SK-N-SH (cell line): ENCODE measurements at regions not wholly inside any gene's neighbourhood (a gene's known extent, or its start where the extent isn't known, plus 50 kb on each side); places are given as distances from the start of the nearest gene placed in this dataset.

Experiments used
- CTCF ChIA-PET: fragments of 300-600, 350-600 bp; formaldehyde crosslinking; extraction: SDS; loops from one replicate; lab custom pipeline; 2021; lab: Yijun Ruan, JAX
- POLR2A ChIA-PET: fragments of 350-600 bp; sonication (Branson Sonifier 250); formaldehyde crosslinking; extraction: SDS; loops from one replicate; lab custom pipeline; 2020; ENCODE audit warnings: antibody characterized with exemption, inconsistent platforms; lab: Yijun Ruan, JAX
- DNase-seq: peaks from one replicate; pipeline ENCODE4 v3.0.0; 2012
- H2AFZ ChIP-seq: fragments of 200-600 bp; sonication (generic); 2 replicates; pipeline ENCODE4 v1.8.1; 2016; ENCODE audit warnings: antibody characterized with exemption, mild to moderate bottlenecking, low read depth
- H3F3A ChIP-seq: fragments of 200-600 bp; sonication (generic); replicated peaks from 2 replicates; pipeline ENCODE3; 2016; ENCODE audit warnings: antibody characterized with exemption, mild to moderate bottlenecking; ENCODE audit not compliant: insufficient read depth
- H3K27ac ChIP-seq, 2 experiments: fragments of 200-500 bp in 1 of 2; fragments of 200-600 bp in 1 of 2; sonication (Bioruptor generic) in 1 of 2; sonication (generic), shearing (Covaris generic) in 1 of 2; 2 replicates each; pipeline versions ENCODE4 v1.5.1 to v1.6.1; 2014 to 2016; ENCODE audit warnings: low read depth in 2 of 2, inconsistent platforms in 1 of 2, low read length in 1 of 2, mild to moderate bottlenecking in 1 of 2, mixed read lengths in 1 of 2
- H3K27me3 ChIP-seq: fragments of 200-600 bp; sonication (generic), shearing (Covaris generic); 2 replicates; pipeline ENCODE4 v1.6.1; 2016; ENCODE audit warnings: mixed run types; ENCODE audit not compliant: insufficient read depth
- H3K36me3 ChIP-seq, 2 experiments: fragments of 200-500 bp in 1 of 2; fragments of 200-600 bp in 1 of 2; sonication (Bioruptor generic) in 1 of 2; sonication (generic) in 1 of 2; replicated peaks in 1 of 2; 2 replicates each; pipeline versions ENCODE3 to v1.5.1; 2014 to 2016; ENCODE audit warnings: low read length in 1 of 2, mild to moderate bottlenecking in 1 of 2; ENCODE audit not compliant: insufficient read depth in 2 of 2, control insufficient read depth in 1 of 2
- H3K4me1 ChIP-seq, 2 experiments: fragments of 200-500 bp in 1 of 2; fragments of 200-600 bp in 1 of 2; sonication (Bioruptor generic) in 1 of 2; sonication (generic), shearing (Covaris generic) in 1 of 2; 2 replicates each; pipeline versions ENCODE4 v1.5.1 to v1.6.1; 2014 to 2016; ENCODE audit warnings: low read depth in 1 of 2, low read length in 1 of 2, mixed run types in 1 of 2; ENCODE audit not compliant: insufficient read depth in 2 of 2, control insufficient read depth in 1 of 2
- H3K4me2 ChIP-seq: fragments of 200-600 bp; sonication (generic), shearing (Covaris generic); 2 replicates; pipeline ENCODE4 v1.6.1; 2017; ENCODE audit warnings: mixed run types
- H3K4me3 ChIP-seq, 2 experiments: fragments of 200-500 bp in 1 of 2; fragments of 200-600 bp in 1 of 2; sonication (Bioruptor generic) in 1 of 2; sonication (generic), shearing (Covaris generic) in 1 of 2; 2 replicates each; pipeline versions ENCODE4 v1.5.1 to v1.8.1; 2014 to 2016; ENCODE audit warnings: low read depth in 2 of 2, inconsistent platforms in 1 of 2, low read length in 1 of 2, mild to moderate bottlenecking in 1 of 2, mixed read lengths in 1 of 2, moderate library complexity in 1 of 2
- H3K79me2 ChIP-seq: fragments of 200-600 bp; sonication (generic); 2 replicates; pipeline ENCODE4 v1.8.1; 2017; ENCODE audit warnings: mild to moderate bottlenecking; ENCODE audit not compliant: insufficient read depth
- H3K9ac ChIP-seq: fragments of 200-600 bp; sonication (generic); 2 replicates; pipeline ENCODE4 v1.6.1; 2017; ENCODE audit warnings: mixed run types
- H3K9me2 ChIP-seq: fragments of 200-600 bp; sonication (generic); 2 replicates; pipeline ENCODE4 v1.6.1; 2017; ENCODE audit warnings: mixed run types
- H3K9me3 ChIP-seq: fragments of 200-600 bp; sonication (generic); 2 replicates; pipeline ENCODE4 v1.6.1; 2017; ENCODE audit warnings: mixed run types, mild to moderate bottlenecking, moderate library complexity
- H4K20me1 ChIP-seq: fragments of 200-600 bp; sonication (generic); 2 replicates; pipeline ENCODE4 v1.6.1; 2017; ENCODE audit warnings: mild to moderate bottlenecking, mixed run types; ENCODE audit not compliant: insufficient read depth
- CHD2 ChIP-seq: fragments of 150-350 bp; IDR thresholded peaks from 2 replicates; pipeline ENCODE4 v1.6.1; 2018; ENCODE audit warnings: low read length; ENCODE audit not compliant: partially characterized antibody
- ELF1 ChIP-seq: IDR thresholded peaks from 2 replicates; pipeline ENCODE4 v1.4.0; 2012
- EP300 ChIP-seq, 2 experiments: IDR thresholded peaks; 2 replicates each; pipeline versions ENCODE4 v1.4.0 to v1.6.1; 2012; ENCODE audit warnings: borderline replicate concordance in 1 of 2, low read depth in 1 of 2, low read length in 1 of 2
- EZH2phosphoT487 ChIP-seq: fragments of 200-600 bp; sonication (generic); IDR thresholded peaks from 2 replicates; pipeline ENCODE4 v1.6.1; 2017; ENCODE audit warnings: low read depth, mixed run types, mild to moderate bottlenecking, antibody characterized with exemption, moderate library complexity, borderline replicate concordance
- FOSL2 ChIP-seq: IDR thresholded peaks from 2 replicates; pipeline ENCODE4 v1.4.0; 2012; ENCODE audit warnings: low read depth, mild to moderate bottlenecking, moderate library complexity, borderline replicate concordance
- FOXJ3 ChIP-seq: sonication (generic); formaldehyde crosslinking; IDR thresholded peaks from 2 replicates; pipeline ENCODE4 v1.5.1; 2020; ENCODE audit warnings: mild to moderate bottlenecking, missing genetic modification reagents
- FOXM1 ChIP-seq: IDR thresholded peaks from 2 replicates; pipeline ENCODE4 v1.4.0; 2012; ENCODE audit warnings: low read depth, mild to moderate bottlenecking
- GABPA ChIP-seq: IDR thresholded peaks from 2 replicates; pipeline ENCODE4 v1.4.0; 2012; ENCODE audit warnings: low read depth, mild to moderate bottlenecking
- GATA2 ChIP-seq: sonication (generic); formaldehyde crosslinking; IDR thresholded peaks from 2 replicates; pipeline ENCODE4 v1.5.0; 2020; ENCODE audit warnings: mild to moderate bottlenecking, missing genetic modification reagents
- MEF2A ChIP-seq: IDR thresholded peaks from 2 replicates; pipeline ENCODE4 v1.4.0; 2012; ENCODE audit warnings: low read depth, borderline replicate concordance
- MXI1 ChIP-seq: IDR thresholded peaks from 2 replicates; pipeline ENCODE4 v1.6.1; 2012; ENCODE audit warnings: mild to moderate bottlenecking, low read depth, low read length, improper control_type of control experiment
- NFIC ChIP-seq: IDR thresholded peaks from 2 replicates; pipeline ENCODE4 v1.4.0; 2012; ENCODE audit warnings: borderline replicate concordance
- NRF1 ChIP-seq: IDR thresholded peaks from 2 replicates; pipeline ENCODE4 v1.6.1; 2012; ENCODE audit warnings: low read depth, mild to moderate bottlenecking, low read length
- POLR2AphosphoS5 ChIP-seq: IDR thresholded peaks from 2 replicates; pipeline ENCODE4 v1.6.1; 2012; ENCODE audit warnings: low read depth, low read length
- RAD21 ChIP-seq: IDR thresholded peaks from 2 replicates; pipeline ENCODE4 v1.6.1; 2012; ENCODE audit warnings: mild to moderate bottlenecking, low read length
- RFX5 ChIP-seq: IDR thresholded peaks from 2 replicates; pipeline ENCODE4 v1.6.1; 2012; ENCODE audit warnings: mild to moderate bottlenecking, improper control_type of control experiment, low read length
- SIN3A ChIP-seq: IDR thresholded peaks from 2 replicates; pipeline ENCODE4 v1.6.1; 2012; ENCODE audit warnings: low read depth, mild to moderate bottlenecking, low read length, moderate library complexity, borderline replicate concordance
- TAF1 ChIP-seq: IDR thresholded peaks from 2 replicates; pipeline ENCODE4 v1.6.1; 2012; ENCODE audit warnings: low read depth, mild to moderate bottlenecking, low read length, moderate library complexity, borderline replicate concordance
- TCF12 ChIP-seq: IDR thresholded peaks from 2 replicates; pipeline ENCODE4 v1.4.0; 2012
- TEAD4 ChIP-seq: IDR thresholded peaks from 2 replicates; pipeline ENCODE4 v1.4.0; 2012; ENCODE audit warnings: mild to moderate bottlenecking, borderline replicate concordance; ENCODE audit not compliant: insufficient read depth
- USF2 ChIP-seq: fragments of 150-350 bp; IDR thresholded peaks from 2 replicates; pipeline ENCODE4 v1.6.1; 2017; ENCODE audit warnings: antibody characterized with exemption, low read length, low read depth, borderline replicate concordance
- YY1 ChIP-seq: IDR thresholded peaks from 2 replicates; pipeline ENCODE4 v1.4.0; 2012; ENCODE audit warnings: low read depth, mild to moderate bottlenecking
- ZBTB33 ChIP-seq: IDR thresholded peaks from 2 replicates; pipeline ENCODE4 v1.4.0; 2012; ENCODE audit warnings: low read depth, borderline replicate concordance
- WGBS: methylation state at CpG from one replicate; pipeline ENCODE4 v1.1.6; 2017; ENCODE audit warnings: low lambda C conversion rate; 5-methylcytosine and 5-hydroxymethylcytosine counted together
- TF ChIP-seq, protein P1 (sequence below): IDR thresholded peaks from 2 replicates; pipeline ENCODE4 v1.4.0; 2012; ENCODE audit warnings: low read depth, borderline replicate concordance

- TF ChIP-seq CHD2 = no peak
- no peak for TF ChIP-seq ZBTB33
- no peak for TF ChIP-seq EP300 (IDR thresholded peaks at IDR 0.05; ENCODE audit: borderline replicate concordance in 1 of 2, low read depth in 1 of 2, low read length in 1 of 2)
- TF ChIP-seq TEAD4 = no peak
- TF ChIP-seq TCF12 = no peak
Observed at GRCh38 chr7:68401313-68401712, 1197.0 kb upstream of the AUTS2 start (continued).

- H3K27me3 ChIP-seq = no peaks in the 10 kb centered on the region
- ChIA-PET CTCF (no interaction called here), POLR2A (no interaction called here)
- no peaks in the 10 kb centered on the region for H3K9me3 ChIP-seq
- H3K4me2 ChIP-seq = no peak overlapping the region
- DNase-seq = no peak
- H3K9me2 ChIP-seq = no peaks in the 10 kb centered on the region
- H3K79me2 ChIP-seq = no peaks in the 10 kb centered on the region
- H3K36me3 ChIP-seq = no peaks in the 10 kb centered on the region
- H3K9ac ChIP-seq = no peak overlapping the region
- no peak overlapping the region for H3K27ac ChIP-seq
- TF ChIP-seq TAF1 (no peak), NRF1 (no peak), ELF1 (no peak), SIN3A (no peak), RFX5 (no peak), EZH2phosphoT487 (no peak), FOXJ3 (no peak), GATA2 (CRISPR knock-in tag) (no peak), MXI1 (no peak), FOSL2 (no peak), MEF2A (no peak), GABPA (no peak), CHD2 (no peak), RAD21 (no peak), YY1 (no peak), NFIC (no peak), POLR2AphosphoS5 (no peak), USF2 (no peak), FOXM1 (no peak)
- TF ChIP-seq, protein P1, sequence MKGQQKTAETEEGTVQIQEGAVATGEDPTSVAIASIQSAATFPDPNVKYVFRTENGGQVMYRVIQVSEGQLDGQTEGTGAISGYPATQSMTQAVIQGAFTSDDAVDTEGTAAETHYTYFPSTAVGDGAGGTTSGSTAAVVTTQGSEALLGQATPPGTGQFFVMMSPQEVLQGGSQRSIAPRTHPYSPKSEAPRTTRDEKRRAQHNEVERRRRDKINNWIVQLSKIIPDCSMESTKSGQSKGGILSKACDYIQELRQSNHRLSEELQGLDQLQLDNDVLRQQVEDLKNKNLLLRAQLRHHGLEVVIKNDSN = no peak
- WGBS = 74% methylated on average over 4 of the region's 4 CpGs
- no peaks in the 10 kb centered on the region for H3K4me1 ChIP-seq
- no peaks in the 10 kb centered on the region for H4K20me1 ChIP-seq
- H3K4me3 ChIP-seq = no peak overlapping the region
- H3F3A ChIP-seq = no peaks in the 10 kb centered on the region
- no peak overlapping the region for H2AFZ ChIP-seq
Observed at GRCh38 chr7:68406480-68406879, 1191.8 kb upstream of the AUTS2 start.
